ENCODE measurements at regions not wholly inside any gene's neighbourhood (a gene's known extent, or its start where the extent isn't known, plus 50 kb on each side); places are given as distances from the start of the nearest gene placed in this dataset.

DNA sequence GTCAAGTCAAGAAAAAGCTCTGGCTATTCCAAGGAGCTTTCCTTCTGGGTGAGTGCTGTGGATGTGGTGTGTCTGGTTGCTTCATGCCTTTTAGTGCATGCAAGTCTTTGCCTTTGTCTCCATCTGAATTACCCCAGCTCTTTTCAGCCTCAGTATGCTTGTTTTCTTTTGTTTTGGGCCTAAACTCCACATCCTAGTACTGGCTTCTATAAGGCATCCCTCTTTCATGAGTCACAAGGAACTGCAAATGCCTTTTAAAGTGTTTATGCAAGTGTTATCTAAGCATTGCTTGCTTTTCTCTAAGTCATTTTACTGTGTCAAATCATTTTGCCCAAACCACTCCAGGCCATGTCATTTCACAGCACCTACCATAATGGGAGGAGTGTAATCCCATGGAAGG, 132.1 kb downstream of the PLCE1 start:
- TF ChIP-seq, protein P1, sequence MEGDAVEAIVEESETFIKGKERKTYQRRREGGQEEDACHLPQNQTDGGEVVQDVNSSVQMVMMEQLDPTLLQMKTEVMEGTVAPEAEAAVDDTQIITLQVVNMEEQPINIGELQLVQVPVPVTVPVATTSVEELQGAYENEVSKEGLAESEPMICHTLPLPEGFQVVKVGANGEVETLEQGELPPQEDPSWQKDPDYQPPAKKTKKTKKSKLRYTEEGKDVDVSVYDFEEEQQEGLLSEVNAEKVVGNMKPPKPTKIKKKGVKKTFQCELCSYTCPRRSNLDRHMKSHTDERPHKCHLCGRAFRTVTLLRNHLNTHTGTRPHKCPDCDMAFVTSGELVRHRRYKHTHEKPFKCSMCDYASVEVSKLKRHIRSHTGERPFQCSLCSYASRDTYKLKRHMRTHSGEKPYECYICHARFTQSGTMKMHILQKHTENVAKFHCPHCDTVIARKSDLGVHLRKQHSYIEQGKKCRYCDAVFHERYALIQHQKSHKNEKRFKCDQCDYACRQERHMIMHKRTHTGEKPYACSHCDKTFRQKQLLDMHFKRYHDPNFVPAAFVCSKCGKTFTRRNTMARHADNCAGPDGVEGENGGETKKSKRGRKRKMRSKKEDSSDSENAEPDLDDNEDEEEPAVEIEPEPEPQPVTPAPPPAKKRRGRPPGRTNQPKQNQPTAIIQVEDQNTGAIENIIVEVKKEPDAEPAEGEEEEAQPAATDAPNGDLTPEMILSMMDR (IDR thresholded peaks at IDR 0.05), result no peak
- no peak for TF ChIP-seq POLR2A (IDR thresholded peaks at IDR 0.05)

All from vagina (tissue), 2 donors.